Stimulated activated CD4-positive, alpha-beta T cell treated with anti-CD3 and anti-CD28 coated beads, TNF-alpha, amount 100 ng/mL, for 48 hours (primary cell): ENCODE measurements at regions not wholly inside any gene's neighbourhood (a gene's known extent, or its start where the extent isn't known, plus 50 kb on each side); places are given as distances from the start of the nearest gene placed in this dataset.
"Not testable (repeated sequence)": the region's sequence is repeated elsewhere in the genome, so short reads cannot be mapped to it uniquely, and the experiment has no call there.

Experiments used
- DNase-seq, 3 donors: peaks; one replicate each; pipeline ENCODE4 v3.0.0-alpha.2; 2020; ENCODE audit warnings: low read depth in 3 of 3

- no peak for DNase-seq
Observed at GRCh38 chr2:126222278-126222677, 433.7 kb upstream of the GYPC start.

DNA sequence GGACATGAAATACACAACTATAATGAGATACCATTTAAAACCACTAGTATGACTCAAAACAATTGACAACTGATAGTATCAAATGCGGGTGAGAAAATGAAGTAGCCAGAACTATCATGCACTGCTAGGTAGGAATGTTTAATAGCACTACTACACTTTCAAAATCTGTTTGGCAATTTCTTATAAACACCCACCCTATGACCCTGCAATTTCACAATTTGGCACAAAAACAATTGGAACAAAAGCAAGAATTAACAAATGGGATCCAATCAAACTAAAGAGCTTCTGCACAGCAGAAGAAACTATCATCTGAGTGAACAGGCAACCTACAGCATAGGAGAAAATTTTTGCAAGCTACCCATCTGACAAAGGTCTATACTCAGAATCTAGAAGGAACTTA lies 431.2 kb upstream of the GYPC start:
- DNase-seq, result no peak

GRCh38 chr2:126227250-126227649 lies 428.7 kb upstream of the GYPC start:
- DNase-seq, result no peak

DNA sequence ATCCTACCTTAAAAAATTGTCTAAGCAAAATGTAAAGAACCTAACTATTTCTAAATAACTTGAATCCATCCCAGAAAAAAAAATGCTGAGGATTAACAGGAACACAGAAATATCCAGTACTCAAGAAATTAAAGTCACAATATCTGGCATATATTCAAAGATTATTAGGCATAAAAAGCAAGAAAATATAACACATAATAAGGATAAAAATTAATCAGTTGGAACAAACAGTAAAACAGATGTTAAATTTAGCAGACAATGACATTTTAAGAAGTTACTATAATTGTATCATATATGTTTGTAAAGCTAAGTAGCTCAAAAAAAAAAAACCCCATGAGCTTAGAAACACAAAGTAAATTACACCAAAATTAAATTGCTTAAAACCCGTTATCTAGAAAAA lies 427.4 kb upstream of the GYPC start:
- no peak for DNase-seq

DNA sequence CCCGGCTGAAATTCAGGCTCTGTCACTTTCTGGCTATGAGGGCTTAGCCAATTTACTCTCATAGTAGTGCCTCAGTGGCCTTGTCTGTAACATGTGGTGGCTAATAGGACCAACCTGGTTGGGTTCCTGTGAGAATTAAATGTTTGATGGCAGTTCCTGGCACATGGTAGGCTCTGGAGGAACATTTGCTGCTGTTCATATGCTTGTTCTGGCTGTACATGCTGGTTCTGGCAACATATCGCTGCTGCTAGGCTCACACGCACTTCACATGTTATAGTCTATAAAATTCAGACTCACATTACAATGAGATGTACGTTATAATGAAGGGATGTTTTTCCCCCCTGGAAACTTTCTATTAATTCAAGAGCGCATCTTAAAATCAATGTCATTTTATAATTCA lies 417.7 kb upstream of the GYPC start:
- no peak for DNase-seq

DNA sequence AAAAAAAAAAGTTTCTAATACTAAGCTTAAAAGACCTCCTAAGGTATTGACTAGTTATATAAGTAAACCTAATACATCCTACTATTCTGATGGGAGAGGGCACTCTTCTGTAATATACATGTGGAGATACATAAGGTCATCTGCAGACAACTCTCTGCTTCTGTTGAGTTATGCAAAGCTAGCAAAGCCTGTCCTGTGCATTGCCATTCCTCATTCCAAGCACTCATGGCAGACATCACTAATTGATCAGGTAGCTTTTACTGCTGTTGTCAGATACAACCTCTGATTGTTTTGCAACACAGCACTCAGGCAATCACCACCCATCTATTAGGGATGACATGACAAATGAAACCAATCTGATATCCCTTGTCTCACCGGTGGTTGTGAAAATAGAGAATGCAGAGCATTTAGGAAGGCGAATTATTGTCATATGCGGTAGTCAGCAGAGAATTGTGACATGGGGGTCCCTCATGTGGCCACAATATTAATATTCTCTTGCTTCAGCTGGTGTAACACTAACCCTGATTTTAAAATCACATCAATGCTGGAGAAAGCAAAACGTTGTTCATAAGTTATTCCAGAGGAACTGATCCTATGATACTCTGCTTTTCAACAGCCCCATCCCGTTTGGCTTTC lies 416.5 kb upstream of the GYPC start:
- no peak for DNase-seq

DNA sequence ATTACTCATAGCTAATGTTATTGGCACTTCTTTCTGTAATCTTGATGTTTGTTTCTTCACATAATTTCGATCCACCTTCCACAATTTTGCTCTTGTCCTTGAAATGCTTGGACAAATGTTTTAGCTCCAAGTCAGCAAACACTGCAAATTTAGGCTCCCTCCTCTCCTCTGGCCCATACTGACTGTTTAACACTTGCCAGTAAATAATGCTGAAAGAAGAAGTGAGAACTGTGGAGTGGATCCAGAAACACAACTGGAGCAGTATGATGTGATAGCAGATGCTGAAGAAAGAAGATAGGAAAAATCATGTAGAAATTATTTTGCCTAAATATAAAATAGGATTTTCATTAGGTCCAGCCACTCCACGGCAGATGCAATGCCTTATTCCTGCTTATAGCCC lies 415.0 kb upstream of the GYPC start:
- DNase-seq, result no peak

GRCh38 chr2:126241411-126241810 lies 414.5 kb upstream of the GYPC start:
- no peak for DNase-seq

GRCh38 chr2:126244937-126245336 lies 411.0 kb upstream of the GYPC start:
- DNase-seq, result peak; percentile 9 to 27 (median 22)

- DNase-seq, result no peak
Observed at GRCh38 chr2:126253669-126254068, 402.3 kb upstream of the GYPC start.

- no peak for DNase-seq
Observed at GRCh38 chr2:126264625-126265024, 391.3 kb upstream of the GYPC start.

GRCh38 chr2:126269911-126270310 lies 386.0 kb upstream of the GYPC start:
- no peak for DNase-seq

- no peak for DNase-seq
Observed at GRCh38 chr2:126270587-126270986, 385.4 kb upstream of the GYPC start.

- DNase-seq, result no peak
Observed at GRCh38 chr2:126272401-126272800, 383.6 kb upstream of the GYPC start.

GRCh38 chr2:126275098-126275497 lies 380.9 kb upstream of the GYPC start:
- DNase-seq, result no peak

- not testable (repeated sequence) for DNase-seq
Observed at GRCh38 chr2:126276268-126276667, 379.7 kb upstream of the GYPC start.

- DNase-seq, result no peak
Observed at GRCh38 chr2:126288362-126288761, 367.6 kb upstream of the GYPC start.

DNA sequence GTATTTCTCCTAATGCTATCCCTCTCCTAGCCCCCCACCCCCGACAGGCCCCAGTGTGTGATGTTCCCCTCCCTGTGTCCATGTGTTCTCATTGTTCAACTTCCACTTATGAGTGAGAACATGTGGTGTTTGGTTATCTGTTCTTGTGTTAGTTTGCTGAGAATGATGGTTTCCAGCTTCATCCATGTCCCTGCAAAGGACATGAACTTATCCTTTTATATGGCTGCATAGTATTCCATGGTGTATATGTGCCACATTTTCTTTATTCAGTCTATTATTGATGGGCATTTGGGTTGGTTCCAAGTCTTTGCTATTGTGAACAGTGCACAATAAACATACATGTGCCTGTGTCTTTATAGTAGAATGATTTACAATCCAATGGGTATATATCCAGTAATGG lies 362.0 kb upstream of the GYPC start:
- DNase-seq, result not testable (repeated sequence)

DNA sequence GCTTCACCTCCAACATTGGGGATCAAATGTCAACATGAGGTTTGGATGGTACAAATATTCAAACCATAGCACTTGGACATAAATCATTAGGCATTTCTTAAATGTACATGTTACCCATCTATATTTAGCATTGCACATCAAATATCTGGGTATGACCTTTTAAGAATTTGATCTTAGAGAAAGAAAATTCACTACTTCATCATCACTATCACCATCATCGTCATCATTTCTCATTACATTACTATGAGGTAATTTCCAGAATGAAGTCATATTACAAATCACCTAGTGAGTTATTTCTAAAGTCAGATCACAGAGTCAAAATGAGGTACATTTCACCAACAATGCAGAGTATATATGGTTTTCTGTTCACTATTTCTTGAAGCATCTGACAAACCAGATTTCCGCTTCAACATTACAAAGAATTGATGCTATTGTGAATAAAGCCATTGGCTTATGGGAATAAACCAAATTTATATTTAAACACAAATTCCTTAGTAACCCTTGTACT lies 356.4 kb upstream of the GYPC start:
- no peak for DNase-seq

GRCh38 chr2:126300348-126300747 lies 355.6 kb upstream of the GYPC start:
- DNase-seq, result no peak

GRCh38 chr2:126302043-126302442 lies 353.9 kb upstream of the GYPC start:
- DNase-seq, result no peak

GRCh38 chr2:126303113-126303512 lies 352.8 kb upstream of the GYPC start:
- DNase-seq, result no peak

DNA sequence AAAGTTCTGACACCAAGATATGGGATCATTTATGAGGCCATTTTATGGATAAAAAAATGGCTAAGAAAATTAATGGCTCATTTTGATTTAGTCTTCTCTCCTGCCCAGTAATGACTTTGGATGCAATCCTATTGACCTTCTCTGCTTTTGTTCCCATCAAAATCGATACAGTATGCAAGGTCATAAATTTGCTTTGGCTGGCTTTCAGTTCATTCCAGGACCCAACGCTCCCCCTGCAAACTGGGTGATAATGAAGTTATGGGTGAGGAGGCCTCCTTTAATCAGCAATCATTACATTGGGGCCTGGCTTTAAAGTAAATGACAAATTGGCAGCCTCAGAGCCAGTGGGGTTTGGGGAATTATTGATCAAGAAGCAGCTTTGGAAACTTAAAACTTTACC lies 351.8 kb upstream of the GYPC start:
- no peak for DNase-seq

DNA sequence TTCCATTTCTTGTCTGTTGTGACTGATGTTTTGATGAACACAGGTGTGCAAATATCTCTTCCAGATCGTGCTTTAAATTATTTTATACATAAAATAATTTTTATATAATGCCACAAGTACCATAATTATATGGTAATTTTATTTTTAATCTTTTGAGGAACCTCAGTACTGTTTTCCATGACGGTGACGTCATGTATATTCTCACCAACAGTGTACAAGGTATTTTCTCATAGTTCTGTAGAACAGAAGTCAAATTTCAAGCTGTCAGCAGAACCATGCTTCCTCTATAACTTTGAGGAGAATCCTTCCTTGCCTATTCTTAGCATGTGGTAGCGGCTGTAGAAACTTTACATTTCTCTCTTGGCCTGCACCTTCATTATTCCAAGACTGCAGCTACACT lies 349.4 kb upstream of the GYPC start:
- no peak for DNase-seq
